ENCODE measurements at regions not wholly inside any gene's neighbourhood (a gene's known extent, or its start where the extent isn't known, plus 50 kb on each side); places are given as distances from the start of the nearest gene placed in this dataset.

DNA sequence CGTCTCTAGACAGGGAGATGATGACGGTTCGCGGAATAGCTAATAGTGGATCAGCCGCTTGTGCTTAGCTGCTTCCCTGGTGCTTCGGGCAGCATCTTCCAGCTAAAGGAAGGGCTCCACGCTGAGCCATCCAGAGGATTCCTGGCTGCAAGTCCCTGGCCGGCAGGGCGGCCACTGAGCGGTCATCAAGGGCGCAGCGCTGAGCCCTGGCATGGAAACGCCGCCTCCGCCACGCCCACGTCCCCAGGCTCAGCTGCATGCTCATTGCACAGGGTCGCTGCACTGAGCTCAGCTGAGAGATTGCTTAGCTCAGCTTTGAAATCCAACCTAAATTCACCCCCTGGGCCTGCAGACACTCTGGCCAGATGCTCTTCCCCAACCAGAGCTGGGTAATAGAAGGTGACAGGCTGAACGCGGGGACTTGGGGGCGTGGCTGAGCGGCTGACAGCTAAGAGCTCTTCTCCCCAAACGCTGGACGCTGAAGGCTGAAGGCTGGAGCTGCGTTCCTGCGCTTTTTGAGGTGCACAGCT lies 118.2 kb upstream of the KIT start:
- H3K4me2 ChIP-seq: no peak overlapping the region
- H3K4me3 ChIP-seq: no peak overlapping the region
- no peak overlapping the region for H3K9ac ChIP-seq

DNA sequence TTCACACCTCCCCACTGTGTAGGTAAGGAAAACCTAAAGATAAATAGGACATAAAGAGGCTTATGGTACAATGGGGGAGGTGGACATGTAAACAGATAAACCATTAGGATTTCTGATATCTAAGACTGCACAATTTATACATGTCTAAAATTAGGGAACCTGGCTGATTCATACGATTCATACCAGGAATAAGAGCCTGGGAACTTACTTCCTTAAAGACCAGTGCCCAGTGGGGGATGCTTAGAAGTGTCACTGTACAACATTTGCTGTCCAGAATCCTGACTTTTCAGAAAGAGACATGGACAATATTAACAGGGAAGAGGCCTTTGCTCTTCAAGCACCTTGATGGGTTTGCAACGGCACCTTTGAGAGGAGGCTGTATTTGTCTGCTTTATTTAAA lies 116.8 kb upstream of the KIT start:
- no peak overlapping the region for H3K4me3 ChIP-seq
- no peaks in the 10 kb centered on the region for H3K9me3 ChIP-seq
- H3K4me1 ChIP-seq: no peaks in the 10 kb centered on the region
- H3K36me3 ChIP-seq: no peaks in the 10 kb centered on the region
- H4K20me1 ChIP-seq: no peaks in the 10 kb centered on the region
- no peak overlapping the region for H3K9ac ChIP-seq
- TF ChIP-seq Cebpa-rat (IDR thresholded peaks at IDR 0.05): no peak
- H3K27ac ChIP-seq: no peak overlapping the region
- no peak overlapping the region for H3K4me2 ChIP-seq
- no peaks in the 10 kb centered on the region for H3K27me3 ChIP-seq

More for the DNA sequence above, 118.2 kb upstream of the KIT start:
- Histone ChIP-seq H3K27ac (no peak overlapping the region), H3K4me1 (no peaks in the 10 kb centered on the region), H3K9me3 (no peaks in the 10 kb centered on the region), H3K27me3 (no peaks in the 10 kb centered on the region), H3K36me3 (no peaks in the 10 kb centered on the region), H4K20me1 (no peaks in the 10 kb centered on the region)
- no peak for TF ChIP-seq Cebpa-rat (IDR thresholded peaks at IDR 0.05)

DNA sequence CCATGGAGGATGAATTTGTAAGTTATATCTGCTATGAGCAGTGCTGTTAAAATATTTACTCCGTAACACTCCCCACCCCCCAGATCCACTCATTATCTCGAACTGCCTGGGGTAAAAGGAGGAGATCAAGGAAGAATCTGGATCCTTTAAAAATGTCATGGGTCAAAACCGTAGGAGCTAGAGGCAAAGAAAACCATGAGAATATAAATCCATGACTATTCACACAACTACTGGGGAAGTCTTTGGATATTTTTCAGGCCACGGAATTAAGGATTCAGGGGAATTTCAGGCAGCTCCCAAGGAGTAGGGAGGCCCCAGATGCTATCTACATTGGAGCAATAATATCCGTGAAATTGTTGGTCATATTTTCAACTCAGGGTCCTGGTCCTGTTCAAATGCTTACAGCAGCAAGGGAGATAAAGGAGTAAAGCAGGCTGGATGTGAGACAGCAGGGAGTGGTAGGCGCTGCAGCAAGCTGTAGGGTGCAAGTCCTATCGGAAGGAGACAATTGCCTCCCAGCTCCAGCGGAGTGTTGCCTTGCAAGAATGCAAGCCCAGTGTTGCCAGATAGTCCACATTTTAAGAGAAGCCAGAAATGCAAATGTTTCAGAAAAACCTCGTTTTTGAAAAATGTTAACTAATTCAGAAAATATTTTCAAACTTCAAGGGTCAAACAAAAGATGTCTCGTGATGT lies 116.2 kb upstream of the KIT start:
- Histone ChIP-seq H3K9me3 (no peaks in the 10 kb centered on the region), H4K20me1 (no peaks in the 10 kb centered on the region), H3K4me3 (no peak overlapping the region), H3K9ac (no peak overlapping the region), H3K4me2 (no peak overlapping the region), H3K4me1 (no peaks in the 10 kb centered on the region), H3K27ac (no peak overlapping the region), H3K27me3 (no peaks in the 10 kb centered on the region), H3K36me3 (no peaks in the 10 kb centered on the region)
- no peak for TF ChIP-seq Cebpa-rat (IDR thresholded peaks at IDR 0.05)

DNA sequence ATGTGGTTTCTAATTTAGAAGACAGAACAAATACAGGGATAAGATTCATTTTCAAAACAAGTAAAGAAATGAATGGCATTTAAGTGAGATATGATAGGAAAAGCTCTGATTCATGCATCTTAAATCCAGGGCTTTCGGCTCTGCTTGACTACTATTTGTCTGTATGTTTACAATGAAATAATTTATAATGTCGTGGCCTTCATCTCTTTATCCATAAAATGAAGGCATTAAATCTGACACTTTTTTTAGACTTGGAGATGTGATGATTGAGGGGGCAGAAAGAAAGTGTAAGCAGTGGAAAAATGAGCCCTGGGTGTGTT lies 115.7 kb upstream of the KIT start:
- Histone ChIP-seq H3K9ac (no peak overlapping the region), H4K20me1 (no peaks in the 10 kb centered on the region), H3K9me3 (no peaks in the 10 kb centered on the region), H3K27ac (no peak overlapping the region), H3K4me1 (no peaks in the 10 kb centered on the region), H3K4me2 (no peak overlapping the region), H3K27me3 (no peaks in the 10 kb centered on the region), H3K36me3 (no peaks in the 10 kb centered on the region), H3K4me3 (no peak overlapping the region)
- TF ChIP-seq Cebpa-rat (IDR thresholded peaks at IDR 0.05): no peak

DNA sequence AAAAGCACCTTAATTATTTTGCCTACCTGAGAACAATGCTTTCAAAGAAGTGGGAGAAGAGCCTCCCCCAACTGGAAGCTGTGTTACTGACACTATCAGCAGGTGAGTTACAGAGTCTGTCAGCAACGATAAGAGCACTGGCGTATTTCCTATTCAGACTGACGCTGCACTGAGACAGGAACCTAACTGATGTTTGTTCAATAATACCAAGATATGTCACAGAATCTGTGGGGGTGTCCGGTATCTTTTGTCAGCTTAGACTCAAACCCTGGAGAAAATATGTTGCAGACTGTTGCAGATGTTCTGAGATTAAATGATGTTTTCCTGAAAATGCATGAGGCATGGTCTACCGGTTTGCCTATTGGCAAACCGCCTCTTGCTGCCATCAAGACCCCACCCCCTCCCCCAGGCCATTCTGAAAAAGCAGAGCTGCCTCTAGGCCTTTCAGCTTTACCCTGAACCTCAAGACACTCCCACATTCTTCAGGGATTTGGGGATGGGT lies 115.2 kb upstream of the KIT start:
- Histone ChIP-seq H3K4me2 (no peak overlapping the region), H3K4me1 (no peaks in the 10 kb centered on the region), H3K27ac (no peak overlapping the region), H3K36me3 (no peaks in the 10 kb centered on the region), H3K27me3 (no peaks in the 10 kb centered on the region), H3K4me3 (no peak overlapping the region), H4K20me1 (no peaks in the 10 kb centered on the region), H3K9me3 (no peaks in the 10 kb centered on the region), H3K9ac (no peak overlapping the region)
- no peak for TF ChIP-seq Cebpa-rat (IDR thresholded peaks at IDR 0.05)

DNA sequence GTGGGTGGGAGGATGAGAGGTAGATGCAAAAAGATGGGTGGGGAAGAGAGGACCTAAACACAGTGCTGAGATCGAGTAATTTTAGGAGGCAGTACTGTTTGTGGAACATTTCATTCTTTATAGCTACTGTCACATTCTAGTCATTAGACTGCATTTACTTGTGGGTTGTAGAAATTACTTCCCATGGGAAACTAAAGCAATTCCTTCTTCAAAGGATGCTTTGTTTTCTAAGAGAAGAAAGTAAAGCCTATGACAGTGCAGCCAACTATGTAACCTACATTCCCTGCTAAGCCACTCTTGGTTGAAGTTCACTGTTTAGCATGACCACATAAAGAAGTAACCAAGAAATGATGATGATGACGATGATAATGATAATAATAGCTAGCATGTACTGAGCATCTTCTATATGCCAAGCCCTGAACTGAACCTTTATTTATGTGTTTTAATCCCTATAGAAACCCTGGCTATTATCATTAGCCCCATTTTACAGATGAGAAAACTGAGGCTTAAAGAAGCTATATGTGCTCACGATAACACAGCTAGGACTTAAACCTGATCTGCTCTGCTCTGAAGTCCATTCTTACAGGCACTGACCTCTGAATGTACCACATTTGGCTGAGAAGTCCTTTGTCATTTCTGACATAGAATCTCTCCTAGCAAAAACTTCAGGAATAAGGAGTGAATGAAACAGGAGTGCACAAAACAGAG lies 114.5 kb upstream of the KIT start:
- Histone ChIP-seq H3K27me3 (no peaks in the 10 kb centered on the region), H3K9me3 (no peaks in the 10 kb centered on the region), H3K27ac (no peak overlapping the region), H3K9ac (no peak overlapping the region), H3K4me1 (no peaks in the 10 kb centered on the region), H3K36me3 (no peaks in the 10 kb centered on the region), H3K4me3 (no peak overlapping the region), H4K20me1 (no peaks in the 10 kb centered on the region), H3K4me2 (no peak overlapping the region)
- TF ChIP-seq Cebpa-rat (IDR thresholded peaks at IDR 0.05): no peak

DNA sequence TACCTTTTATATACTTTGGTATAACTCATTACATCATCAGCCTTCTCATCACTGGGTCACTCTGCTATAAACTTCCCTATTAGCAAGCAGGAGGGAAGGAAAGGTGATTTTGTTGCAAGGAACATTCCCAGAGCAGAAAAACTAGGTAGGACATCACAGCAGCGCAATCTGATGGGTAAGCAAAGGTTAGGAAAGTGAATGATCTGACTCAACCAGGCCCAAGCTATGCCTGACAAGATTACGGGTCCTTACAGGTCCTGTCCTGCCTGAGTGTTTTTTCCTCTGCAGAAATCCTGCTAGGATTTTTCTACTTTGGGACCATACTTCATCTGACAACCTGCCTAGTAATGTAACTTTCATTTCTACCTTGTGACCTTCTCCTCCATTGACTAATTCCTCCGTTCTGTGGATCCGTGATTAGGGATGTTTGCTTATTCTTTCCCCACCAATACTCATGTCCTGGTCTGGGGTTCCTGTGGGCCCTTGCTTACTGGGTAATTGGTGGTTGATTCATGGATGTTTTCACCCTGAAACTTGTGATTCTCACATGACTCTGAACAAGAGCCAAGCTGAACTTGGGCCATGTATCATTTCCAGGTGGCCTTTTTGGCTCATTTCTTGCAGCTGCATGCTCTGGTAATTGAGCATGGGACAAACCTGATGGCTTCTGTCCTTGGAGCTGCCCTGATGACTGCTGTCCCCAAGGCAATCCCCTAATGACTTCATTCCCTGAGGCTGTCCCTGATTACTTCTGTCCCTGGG lies 111.9 kb upstream of the KIT start:
- no peak overlapping the region for H3K27ac ChIP-seq
- no peak overlapping the region for H3K9ac ChIP-seq
- no peak overlapping the region for H3K4me3 ChIP-seq
- H3K27me3 ChIP-seq: no peaks in the 10 kb centered on the region
- no peaks in the 10 kb centered on the region for H3K36me3 ChIP-seq
- H3K9me3 ChIP-seq: no peaks in the 10 kb centered on the region
- no peaks in the 10 kb centered on the region for H3K4me1 ChIP-seq
- TF ChIP-seq Cebpa-rat (IDR thresholded peaks at IDR 0.05): no peak
- no peak overlapping the region for H3K4me2 ChIP-seq
- H4K20me1 ChIP-seq: no peaks in the 10 kb centered on the region

DNA sequence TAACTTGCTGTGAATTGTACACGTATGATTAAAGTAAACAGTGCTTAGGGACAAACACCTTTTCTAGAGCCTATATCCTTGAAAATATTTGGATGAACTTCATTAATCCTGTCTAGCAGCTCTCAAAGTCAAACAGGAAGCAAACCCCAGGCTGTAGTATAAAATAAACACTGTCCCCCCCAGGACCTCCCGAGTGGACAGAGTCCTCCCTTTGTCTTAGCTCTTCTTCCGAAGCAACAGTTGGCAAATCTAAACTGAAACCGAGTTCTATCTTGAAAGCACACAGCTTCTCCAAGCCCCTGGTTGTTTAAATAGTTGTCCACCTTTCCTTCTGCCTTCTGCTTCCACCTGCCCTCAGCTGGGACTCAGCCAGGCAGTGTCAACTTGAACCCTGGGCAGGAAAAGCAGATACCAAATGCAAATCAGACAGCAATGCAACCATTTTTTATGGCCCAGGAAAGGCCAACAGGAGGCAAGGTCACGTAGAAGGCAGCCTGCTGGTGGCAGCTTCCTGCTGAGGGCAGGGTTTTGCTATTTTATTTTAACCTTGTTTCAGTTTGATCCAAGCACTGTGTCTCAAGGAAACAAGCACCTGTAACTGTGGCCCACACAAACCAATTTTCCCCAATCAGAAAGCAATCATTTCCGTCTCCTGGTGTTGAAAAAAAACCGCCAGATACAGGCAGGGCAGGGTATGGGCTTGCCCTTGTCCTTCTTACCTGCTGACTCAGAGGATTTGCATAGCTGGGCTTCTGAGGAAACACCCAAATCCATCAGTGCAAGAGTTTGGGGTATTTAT lies 110.3 kb upstream of the KIT start:
- TF ChIP-seq Cebpa-rat (IDR thresholded peaks at IDR 0.05): no peak
- Histone ChIP-seq H3K9ac (no peak overlapping the region), H3K27me3 (no peaks in the 10 kb centered on the region), H3K4me3 (no peak overlapping the region), H3K9me3 (no peaks in the 10 kb centered on the region), H4K20me1 (no peaks in the 10 kb centered on the region), H3K27ac (no peak overlapping the region), H3K36me3 (no peaks in the 10 kb centered on the region), H3K4me1 (no peaks in the 10 kb centered on the region), H3K4me2 (no peak overlapping the region)

DNA sequence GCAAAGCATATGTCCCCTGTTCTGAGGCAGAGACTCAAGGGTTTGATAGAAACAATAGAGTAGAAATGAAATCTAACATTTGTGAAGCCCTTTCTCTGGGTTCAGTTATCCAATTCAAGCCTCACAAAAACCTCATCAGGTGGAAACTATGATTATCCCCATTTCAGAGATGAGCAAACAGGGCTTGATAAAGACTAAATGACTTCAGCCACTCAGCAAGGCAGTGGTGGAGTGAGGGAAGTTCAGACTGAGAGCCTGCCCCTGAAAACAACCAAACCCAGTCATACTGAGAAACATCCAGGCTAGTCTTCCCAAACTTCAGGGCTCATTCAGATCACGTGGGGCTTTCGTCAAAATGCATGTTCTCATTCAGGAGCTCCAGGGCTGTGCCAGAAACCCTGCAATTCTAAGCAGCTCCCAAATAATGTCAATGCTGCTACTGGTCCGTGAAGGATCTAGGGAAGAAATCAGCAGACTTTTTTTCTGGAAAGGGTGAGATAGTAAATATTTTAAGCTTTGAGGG lies 109.6 kb upstream of the KIT start:
- H3K9me3 ChIP-seq: no peaks in the 10 kb centered on the region
- TF ChIP-seq Cebpa-rat (IDR thresholded peaks at IDR 0.05): no peak
- H3K27ac ChIP-seq: no peak overlapping the region
- H3K27me3 ChIP-seq: no peaks in the 10 kb centered on the region
- no peak overlapping the region for H3K4me3 ChIP-seq
- no peaks in the 10 kb centered on the region for H4K20me1 ChIP-seq
- no peaks in the 10 kb centered on the region for H3K4me1 ChIP-seq
- H3K4me2 ChIP-seq: no peak overlapping the region
- no peak overlapping the region for H3K9ac ChIP-seq
- no peaks in the 10 kb centered on the region for H3K36me3 ChIP-seq
